ENCODE measurements at regions not wholly inside any gene's neighbourhood (a gene's known extent, or its start where the extent isn't known, plus 50 kb on each side); places are given as distances from the start of the nearest gene placed in this dataset.

- no peak for FAIRE-seq
- DNase-seq (ENCODE audit: insufficient read length, low spot score) = no peak
- TF ChIP-seq SPI1 (IDR thresholded peaks at IDR 0.05; ENCODE audit: low read depth, low read length) = peak; percentile 75
- no peak for TF ChIP-seq POLR2A (IDR thresholded peaks at IDR 0.05; ENCODE audit: low read depth, low read length)
Measured at GRCh38 chr1:106986603-106987002, 69.9 kb upstream of the PRMT6 start.

- DNase-seq (ENCODE audit: insufficient read length, low spot score) = peak; percentile 21
- TF ChIP-seq POLR2AphosphoS5 (IDR thresholded peaks at IDR 0.05; ENCODE audit: low read depth, low read length) (no peak), PAX5 (IDR thresholded peaks at IDR 0.05; ENCODE audit: insufficient read depth, low read length, severe bottlenecking) (no peak), TAF1 (IDR thresholded peaks at IDR 0.05; ENCODE audit: low read depth, low read length) (no peak), SPI1 (IDR thresholded peaks at IDR 0.05; ENCODE audit: low read depth, low read length) (peak; percentile 100), POU2F2 (IDR thresholded peaks at IDR 0.05; ENCODE audit: low read depth, low read length) (peak; percentile 98), POLR2A (IDR thresholded peaks at IDR 0.05; ENCODE audit: low read depth, low read length) (no peak)
- peak; percentile 89 for FAIRE-seq
Measured at GRCh38 chr1:106995970-106996369, 60.5 kb upstream of the PRMT6 start.

GRCh38 chr1:106998431-106999002 lies 58.0 kb upstream of the PRMT6 start:
- TF ChIP-seq POU2F2 (IDR thresholded peaks at IDR 0.05; ENCODE audit: low read depth, low read length) (no peak), POLR2AphosphoS5 (IDR thresholded peaks at IDR 0.05; ENCODE audit: low read depth, low read length) (no peak), POLR2A (IDR thresholded peaks at IDR 0.05; ENCODE audit: low read depth, low read length) (no peak), TAF1 (IDR thresholded peaks at IDR 0.05; ENCODE audit: low read depth, low read length) (no peak), SPI1 (IDR thresholded peaks at IDR 0.05; ENCODE audit: low read depth, low read length) (no peak), PAX5 (IDR thresholded peaks at IDR 0.05; ENCODE audit: insufficient read depth, low read length, severe bottlenecking) (no peak)
- FAIRE-seq (no peak), DNase-seq (ENCODE audit: insufficient read length, low spot score) (no peak)

- no peak for FAIRE-seq
- TF ChIP-seq POLR2A (IDR thresholded peaks at IDR 0.05; ENCODE audit: low read depth, low read length) (no peak), PAX5 (IDR thresholded peaks at IDR 0.05; ENCODE audit: insufficient read depth, low read length, severe bottlenecking) (no peak), SPI1 (IDR thresholded peaks at IDR 0.05; ENCODE audit: low read depth, low read length) (no peak), POLR2AphosphoS5 (IDR thresholded peaks at IDR 0.05; ENCODE audit: low read depth, low read length) (no peak)
Measured at GRCh38 chr1:107000902-107001301, 55.6 kb upstream of the PRMT6 start.

GRCh38 chr1:107003972-107004371 lies 52.5 kb upstream of the PRMT6 start:
- no peak for DNase-seq (ENCODE audit: insufficient read length, low spot score)
- peak; percentile 23 for FAIRE-seq
- TF ChIP-seq POU2F2 (IDR thresholded peaks at IDR 0.05; ENCODE audit: low read depth, low read length) (no peak), POLR2A (IDR thresholded peaks at IDR 0.05; ENCODE audit: low read depth, low read length) (no peak), POLR2AphosphoS5 (IDR thresholded peaks at IDR 0.05; ENCODE audit: low read depth, low read length) (no peak), TAF1 (IDR thresholded peaks at IDR 0.05; ENCODE audit: low read depth, low read length) (no peak), SPI1 (IDR thresholded peaks at IDR 0.05; ENCODE audit: low read depth, low read length) (no peak), PAX5 (IDR thresholded peaks at IDR 0.05; ENCODE audit: insufficient read depth, low read length, severe bottlenecking) (no peak)

More at GRCh38 chr1:107000902-107001301, 55.6 kb upstream of the PRMT6 start:
- no peak for DNase-seq (ENCODE audit: insufficient read length, low spot score)

GRCh38 chr1:107004421-107004820 lies 52.1 kb upstream of the PRMT6 start:
- TF ChIP-seq PAX5 (IDR thresholded peaks at IDR 0.05; ENCODE audit: insufficient read depth, low read length, severe bottlenecking) = no peak
- no peak for TF ChIP-seq POLR2A (IDR thresholded peaks at IDR 0.05; ENCODE audit: low read depth, low read length)
- TF ChIP-seq POU2F2 (IDR thresholded peaks at IDR 0.05; ENCODE audit: low read depth, low read length) = no peak
- TF ChIP-seq TAF1 (IDR thresholded peaks at IDR 0.05; ENCODE audit: low read depth, low read length) = no peak
- TF ChIP-seq SPI1 (IDR thresholded peaks at IDR 0.05; ENCODE audit: low read depth, low read length) = no peak
- no peak for TF ChIP-seq POLR2AphosphoS5 (IDR thresholded peaks at IDR 0.05; ENCODE audit: low read depth, low read length)

More at GRCh38 chr1:107004421-107004820, 52.1 kb upstream of the PRMT6 start:
- FAIRE-seq = no peak
- no peak for DNase-seq (ENCODE audit: insufficient read length, low spot score)
